OCI-LY7 (cell line): ENCODE measurements at regions not wholly inside any gene's neighbourhood (a gene's known extent, or its start where the extent isn't known, plus 50 kb on each side); places are given as distances from the start of the nearest gene placed in this dataset.

Experiments
- BruUV-seq: library from RNA; stranded (reverse); fragments of 400-500 nt; replicated peaks from 2 replicates; lab custom pipeline; 2021; lab: Mats Ljungman, UMichigan
- CTCF ChIA-PET: fragments of 300-600 bp; sonication (Branson Sonifier 250); formaldehyde crosslinking; loops from one replicate; lab custom pipeline; 2022; ENCODE audit warnings: antibody characterized with exemption; ENCODE audit not compliant: unreplicated experiment; lab: Charles Lee
- POLR2A ChIA-PET: fragments of 300-600 bp; sonication (Branson Sonifier 250); formaldehyde crosslinking; loops from one replicate; lab custom pipeline; 2022; ENCODE audit warnings: antibody characterized with exemption; lab: Charles Lee
- DNase-seq: peaks from one replicate; pipeline ENCODE4 v3.0.0-alpha.2; 2015; ENCODE audit warnings: low spot score
- H2AFZ ChIP-seq: fragments of 200-600 bp; sonication (generic), shearing (Covaris generic); 2 replicates; pipeline ENCODE4 v1.6.1; 2014; ENCODE audit warnings: mild to moderate bottlenecking, antibody characterized with exemption, low read length, moderate library complexity
- H3K27ac ChIP-seq: fragments of 200-600 bp; sonication (generic); 2 replicates; pipeline ENCODE4 v1.5.1; 2014; ENCODE audit warnings: mixed run types, low read depth, mild to moderate bottlenecking, moderate library complexity, low read length, inconsistent platforms; ENCODE audit not compliant: poor library complexity, severe bottlenecking
- H3K36me3 ChIP-seq: fragments of 200-600 bp; sonication (generic); 2 replicates; pipeline ENCODE4 v1.6.1; 2014; ENCODE audit warnings: mild to moderate bottlenecking, antibody characterized with exemption, low read length, moderate library complexity, mixed read lengths; ENCODE audit not compliant: insufficient read depth
- H3K4me1 ChIP-seq: fragments of 200-600 bp; sonication (generic); 2 replicates; pipeline ENCODE4 v1.5.1; 2014; ENCODE audit warnings: mild to moderate bottlenecking, low read length; ENCODE audit not compliant: insufficient read depth, poor library complexity, severe bottlenecking
- H3K4me2 ChIP-seq: fragments of 200-600 bp; sonication (generic); 2 replicates; pipeline ENCODE4 v1.6.1; 2014; ENCODE audit warnings: mild to moderate bottlenecking, low read length
- H3K4me3 ChIP-seq: fragments of 200-600 bp; sonication (generic); 2 replicates; pipeline ENCODE4 v1.5.1; 2014; ENCODE audit warnings: mild to moderate bottlenecking, low read depth, low read length; ENCODE audit not compliant: poor library complexity, severe bottlenecking
- H3K79me2 ChIP-seq: fragments of 200-600 bp; sonication (generic); 2 replicates; pipeline ENCODE4 v1.6.1; 2016; ENCODE audit warnings: low read depth, mild to moderate bottlenecking, low read length, moderate library complexity, mixed read lengths; ENCODE audit not compliant: insufficient read depth
- H3K9me2 ChIP-seq: fragments of 200-600 bp; sonication (generic); 2 replicates; pipeline ENCODE4 v1.6.1; 2016; ENCODE audit warnings: mild to moderate bottlenecking, low read length, mixed read lengths; ENCODE audit not compliant: insufficient read depth
- H3K9me3 ChIP-seq: fragments of 200-600 bp; sonication (generic); 2 replicates; pipeline ENCODE4 v1.6.1; 2014; ENCODE audit warnings: mild to moderate bottlenecking, mixed run types, low read length, mixed read lengths
- H4K20me1 ChIP-seq: fragments of 200-600 bp; sonication (generic); 2 replicates; pipeline ENCODE4 v1.6.1; 2014; ENCODE audit warnings: mild to moderate bottlenecking, antibody characterized with exemption, low read length, moderate library complexity, mixed read lengths; ENCODE audit not compliant: insufficient read depth
- CTCF ChIP-seq: fragments of 200-600 bp; sonication (generic); conservative IDR thresholded peaks from 2 replicates; pipeline ENCODE4 v1.5.1; 2014; ENCODE audit warnings: mild to moderate bottlenecking, antibody characterized with exemption, low read length, moderate library complexity, mixed read lengths
- EZH2phosphoT487 ChIP-seq: fragments of 200-600 bp; sonication (generic); IDR thresholded peaks from 2 replicates; pipeline ENCODE4 v1.6.1; 2018; ENCODE audit warnings: low read depth, borderline replicate concordance, mild to moderate bottlenecking, mixed run types, antibody characterized with exemption, low read length, moderate library complexity, mixed read lengths
- intact Hi-C: fragments of 100-400 bp; cut with micrococcal nuclease; formaldehyde crosslinking; loops from one replicate; pipeline ENCODE4 v1.10.0; 2022; ENCODE audit not compliant: unreplicated experiment

GRCh38 chr2:180753809-180754761 is 226.3 kb upstream of the UBE2E3 start:
- H3K4me3 ChIP-seq = no peak overlapping the region
- H3K27ac ChIP-seq = no peak overlapping the region
- no peak for DNase-seq
- intact Hi-C loops = no loop called here
- H4K20me1 ChIP-seq = no peaks in the 10 kb centered on the region
- no peak overlapping the region for H2AFZ ChIP-seq
- H3K79me2 ChIP-seq = no peaks in the 10 kb centered on the region
- H3K4me2 ChIP-seq = no peak overlapping the region
- POLR2A ChIA-PET = interaction anchor here (0.7 kb wide), 1 partner anchor 221 kb away, joined by 3 read pairs; no protein-coding TSS in a partner anchor
- no peaks in the 10 kb centered on the region for H3K36me3 ChIP-seq
- no peaks in the 10 kb centered on the region for H3K4me1 ChIP-seq
- H3K9me3 ChIP-seq = no peaks in the 10 kb centered on the region
- H3K9me2 ChIP-seq = no peaks in the 10 kb centered on the region
- no peak for TF ChIP-seq EZH2phosphoT487
- TF ChIP-seq CTCF = no peak
- CTCF ChIA-PET = no interaction called here
- no TSS peak for BruUV-seq

GRCh38 chr2:180751306-180751920 is 229.0 kb upstream of the UBE2E3 start:
- intact Hi-C loops = no loop called here
- Histone ChIP-seq H2AFZ (no peak overlapping the region), H3K9me2 (no peaks in the 10 kb centered on the region), H3K4me2 (no peak overlapping the region), H3K27ac (no peak overlapping the region), H3K36me3 (no peaks in the 10 kb centered on the region), H3K9me3 (no peaks in the 10 kb centered on the region), H3K79me2 (no peaks in the 10 kb centered on the region), H3K4me3 (no peak overlapping the region), H4K20me1 (no peaks in the 10 kb centered on the region), H3K4me1 (no peaks in the 10 kb centered on the region)
- BruUV-seq = no TSS peak
- no peak for DNase-seq
- TF ChIP-seq CTCF = no peak
- no peak for TF ChIP-seq EZH2phosphoT487
- ChIA-PET POLR2A (interaction anchor here (1.0 kb wide), 1 partner anchor 14 kb away, joined by 4 read pairs; no protein-coding TSS in a partner anchor), CTCF (no interaction called here)
